T-helper 9 cell (primary cell): ENCODE measurements at regions not wholly inside any gene's neighbourhood (a gene's known extent, or its start where the extent isn't known, plus 50 kb on each side); places are given as distances from the start of the nearest gene placed in this dataset.
"Not testable (repeated sequence)": the region's sequence is repeated elsewhere in the genome, so short reads cannot be mapped to it uniquely, and the experiment has no call there.

Experiments
- DNase-seq: peaks from one replicate; pipeline ENCODE4 v3.0.0-alpha.2; 2020

DNA sequence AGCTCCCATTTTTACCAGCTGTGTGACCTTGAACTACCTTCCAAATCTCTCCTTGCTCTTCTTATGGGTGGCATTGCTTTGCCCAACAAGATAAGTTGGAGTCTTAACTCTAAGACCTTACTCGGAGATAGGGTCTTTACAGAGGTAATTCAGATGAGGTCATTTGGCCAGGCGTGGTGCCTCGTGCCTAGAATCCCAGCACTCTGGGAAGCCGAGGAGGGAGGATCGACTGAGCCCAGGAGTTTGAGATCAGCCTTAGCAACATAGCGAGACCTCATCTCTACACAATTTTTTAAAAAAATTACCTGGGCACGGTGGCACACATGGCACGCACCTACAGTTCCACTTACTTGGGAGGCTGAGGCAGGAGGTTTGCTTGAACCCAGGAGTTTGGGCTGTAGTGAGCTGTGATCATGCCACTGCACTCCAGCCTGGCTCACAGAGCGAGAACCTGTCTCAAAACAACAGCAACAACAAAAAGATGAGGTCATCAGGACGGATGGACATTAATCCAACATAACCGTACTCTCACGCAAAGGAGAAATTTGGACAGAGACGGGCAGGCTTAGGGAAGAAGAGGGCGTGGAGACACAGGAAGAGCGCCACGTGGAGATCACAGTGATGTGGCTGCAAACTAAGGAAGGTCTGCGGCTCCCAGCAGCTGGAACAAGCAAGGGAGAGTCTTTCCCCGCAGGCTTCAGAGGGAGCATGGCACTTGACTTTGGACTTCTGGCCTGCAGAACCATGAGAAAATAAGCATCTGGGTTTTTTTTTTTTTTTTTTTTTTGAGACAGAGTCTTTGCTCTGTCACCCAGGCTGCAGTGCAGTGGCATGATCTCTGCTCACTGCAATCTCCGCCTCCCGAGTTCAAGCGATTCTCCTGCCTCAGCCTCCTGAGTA is 122.3 kb upstream of the CARD11 start:
- no peak for DNase-seq

DNA sequence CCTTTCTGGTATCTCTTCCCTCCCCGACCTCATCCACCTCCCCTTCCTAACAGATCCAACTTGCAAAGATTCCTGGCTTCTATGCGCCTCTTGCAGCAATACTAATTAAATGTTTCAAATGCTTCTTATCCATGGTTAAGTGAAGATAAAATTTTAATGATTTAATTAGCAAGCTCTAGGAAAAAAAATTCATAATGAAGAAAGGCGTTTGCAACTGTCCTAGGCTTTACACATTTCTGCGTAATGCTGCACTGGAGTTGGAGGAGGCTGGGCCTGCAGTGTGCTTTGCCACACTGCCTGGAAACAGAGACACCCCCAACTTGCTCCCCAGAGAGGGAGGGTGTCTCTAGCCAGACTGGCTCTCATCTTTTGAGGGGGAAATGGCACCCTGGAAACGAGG is 123.9 kb upstream of the CARD11 start:
- no peak for DNase-seq

DNA sequence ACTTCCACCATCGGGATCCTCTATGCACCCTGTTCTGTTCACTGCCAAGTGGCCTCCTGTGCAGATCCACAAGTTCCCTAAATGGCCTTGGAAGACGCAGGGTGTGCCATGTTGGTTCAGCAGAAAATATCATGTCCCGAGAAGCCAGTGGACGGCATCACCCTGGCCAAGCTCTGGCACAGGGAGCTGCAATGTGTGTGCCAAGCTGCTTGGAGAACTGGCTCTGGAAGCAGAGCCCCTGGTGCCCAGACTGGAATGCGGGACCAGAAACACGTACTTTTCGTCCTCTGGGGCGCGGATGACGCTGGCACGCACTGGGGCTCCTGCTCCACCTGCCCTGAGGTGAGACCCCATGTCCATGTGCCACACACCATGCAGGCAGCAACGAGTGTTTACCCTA is 124.7 kb upstream of the CARD11 start:
- DNase-seq, result no peak

DNA sequence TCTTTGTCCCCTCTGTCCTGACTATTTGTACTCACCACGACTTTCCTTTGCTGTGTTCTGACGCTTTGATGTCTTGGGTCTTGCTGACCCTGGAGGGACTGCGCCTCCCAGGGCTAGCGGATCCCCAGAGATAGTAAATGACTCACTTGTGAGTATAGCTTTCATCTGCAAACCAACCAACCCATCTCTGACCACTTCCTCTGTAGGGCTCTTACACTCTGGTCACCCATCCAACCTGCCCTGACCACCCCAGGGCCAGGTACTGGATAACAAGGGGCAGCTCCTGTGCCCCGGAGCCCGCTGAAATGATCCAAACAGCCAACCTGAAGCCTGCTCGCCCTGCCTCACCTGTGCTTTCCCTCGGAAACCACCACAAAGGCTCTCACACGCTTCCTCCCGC is 125.2 kb upstream of the CARD11 start:
- DNase-seq, result no peak

DNA sequence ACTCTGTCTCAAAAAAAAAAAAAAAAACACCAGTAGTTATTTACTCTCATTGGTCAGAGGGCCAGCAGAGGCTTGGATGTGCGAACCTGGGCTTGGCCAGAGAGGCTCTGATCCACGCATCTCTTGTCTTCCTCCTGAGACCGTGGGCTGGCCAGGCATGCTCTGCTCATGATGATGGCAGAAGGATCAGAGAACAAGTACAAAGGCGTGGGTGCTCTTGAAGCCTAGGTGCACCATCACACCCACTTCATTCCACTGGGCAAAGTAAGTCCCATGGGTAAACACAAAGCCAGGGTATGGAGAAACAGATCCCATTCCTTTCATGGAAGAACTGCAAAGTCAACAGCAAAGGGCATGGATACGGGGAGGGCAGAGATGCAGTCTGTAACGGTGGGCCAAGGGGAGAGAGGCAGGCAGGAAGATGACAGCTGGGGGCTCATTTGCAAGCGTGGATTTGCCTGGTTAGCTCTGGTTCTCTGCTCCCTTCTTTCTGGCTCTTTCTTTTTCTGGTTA is 128.2 kb upstream of the SDK1 start:
- DNase-seq, result no peak

DNA sequence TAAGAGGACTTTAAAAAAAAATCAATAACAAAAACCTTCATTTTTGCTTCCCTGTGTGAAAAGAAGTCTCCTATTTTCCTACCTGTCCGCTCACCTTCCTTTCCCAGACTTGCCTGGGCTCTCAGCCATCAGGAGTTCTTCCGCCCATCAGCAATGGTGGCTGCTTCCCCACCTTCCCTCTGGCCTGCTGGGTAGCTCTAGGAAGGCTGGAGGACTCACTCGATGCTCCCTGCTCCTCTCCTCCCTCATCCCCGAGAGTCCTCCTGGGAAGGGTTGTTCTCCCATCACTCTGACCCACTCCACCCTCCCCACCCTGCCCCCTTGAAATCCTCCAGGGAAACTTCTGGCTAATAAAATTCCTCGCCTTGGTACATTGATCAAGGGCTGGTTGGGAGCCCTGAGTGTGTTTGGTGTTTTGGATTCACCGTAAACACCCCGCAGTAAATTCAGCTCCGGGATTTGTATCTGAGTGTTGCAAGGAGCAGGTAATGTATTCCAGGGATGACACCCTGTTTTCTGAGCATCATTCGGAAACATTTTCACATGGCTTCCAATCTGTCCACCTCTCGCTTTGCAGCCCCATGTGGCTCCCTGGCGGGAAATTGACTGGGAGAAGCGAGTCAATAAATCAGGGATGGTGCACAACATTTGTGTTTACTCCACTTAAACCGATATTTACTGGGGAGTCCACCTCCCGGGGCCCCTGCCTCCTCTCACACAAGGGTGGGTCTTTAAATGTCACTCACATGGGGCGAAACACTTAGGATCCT is 126.4 kb upstream of the SDK1 start:
- DNase-seq, result no peak

DNA sequence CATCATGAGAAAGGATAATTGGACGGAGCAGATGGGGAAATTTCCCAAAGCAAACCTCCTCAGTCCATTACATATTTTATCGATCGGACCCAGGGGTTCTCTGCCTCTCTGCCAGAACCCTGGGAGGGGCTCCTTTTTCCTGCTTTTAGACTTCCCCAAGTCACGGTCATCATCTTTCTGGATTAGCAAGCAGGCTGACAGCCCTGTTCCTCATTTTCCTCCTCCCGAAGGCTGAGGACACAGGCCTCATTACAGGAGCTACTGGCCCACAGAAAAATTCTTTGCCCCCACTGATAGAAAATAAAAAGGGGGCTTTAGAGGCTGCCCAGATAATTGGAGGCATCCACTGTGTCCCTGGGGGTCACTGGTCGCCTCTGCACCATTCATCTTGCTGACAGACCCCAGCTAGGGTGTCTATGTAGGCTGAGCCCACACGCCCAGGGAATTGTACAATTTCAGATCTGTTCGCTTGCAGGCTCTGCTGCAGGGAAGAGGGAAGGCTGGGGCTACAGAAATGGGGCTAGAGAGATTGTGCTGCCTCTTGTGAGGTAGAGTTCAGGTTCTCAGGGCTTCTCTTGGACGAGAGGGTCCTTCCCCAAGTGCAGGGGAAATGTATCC is 125.7 kb upstream of the SDK1 start:
- DNase-seq, result no peak

DNA sequence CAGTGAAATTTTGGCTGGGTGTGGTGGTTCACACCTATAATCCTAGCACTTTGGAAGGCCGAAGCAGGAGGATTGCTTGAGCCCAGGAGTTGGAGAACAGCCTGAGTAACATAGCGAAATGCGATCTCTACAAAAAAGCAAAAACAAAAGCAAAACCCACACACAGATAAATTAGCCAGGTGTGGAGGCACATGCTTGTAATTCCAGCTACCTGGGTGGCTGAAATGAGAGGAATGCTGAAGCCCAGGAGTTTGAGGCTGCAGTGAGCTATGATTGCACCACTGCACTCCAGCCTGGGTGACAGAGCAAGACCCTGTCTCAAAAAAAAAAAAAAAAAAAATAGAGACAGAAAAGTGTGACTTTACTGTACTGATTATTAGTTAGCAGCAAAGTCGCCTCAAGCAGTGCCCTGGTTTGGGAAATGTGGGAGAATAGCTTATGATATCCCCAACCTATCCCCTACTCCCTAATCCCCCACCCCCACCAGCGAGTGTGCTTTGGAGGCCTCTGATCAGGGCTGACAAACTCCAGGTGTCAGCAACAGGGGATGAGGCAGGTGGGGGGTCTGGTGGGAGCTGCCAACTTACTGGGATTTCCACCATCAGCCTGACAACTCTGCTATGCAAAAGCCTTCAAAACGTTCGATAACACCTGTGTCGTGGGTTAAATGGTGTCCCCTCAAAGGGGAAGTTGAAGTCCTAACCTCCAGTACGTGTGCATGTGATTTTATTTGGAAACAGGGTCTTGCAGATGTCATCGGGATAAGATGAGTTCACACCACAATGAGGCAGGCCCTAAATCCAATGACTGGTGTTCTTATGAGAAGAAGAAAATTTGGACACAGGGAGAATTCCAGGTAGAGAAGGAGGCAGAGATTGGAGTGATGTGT is 124.7 kb upstream of the SDK1 start:
- DNase-seq, result no peak

DNA sequence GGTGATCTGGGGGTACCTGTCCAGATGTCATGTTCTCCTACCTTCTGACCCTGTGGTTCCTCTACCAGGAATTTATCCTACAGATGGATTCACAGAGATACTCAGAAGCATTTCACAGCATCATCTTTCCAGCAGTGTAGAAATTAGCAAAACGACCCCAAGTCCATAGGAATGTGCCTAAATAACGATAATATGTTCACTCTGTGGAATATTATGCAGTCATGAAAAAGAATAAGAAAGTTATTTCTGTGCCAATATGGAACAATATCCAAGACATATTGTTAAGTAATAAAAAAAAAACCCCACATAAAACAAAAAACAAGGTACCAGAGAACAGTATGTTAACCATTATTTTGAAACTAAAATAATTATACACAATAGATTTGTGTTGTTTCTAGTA is 123.8 kb upstream of the SDK1 start:
- no peak for DNase-seq

DNA sequence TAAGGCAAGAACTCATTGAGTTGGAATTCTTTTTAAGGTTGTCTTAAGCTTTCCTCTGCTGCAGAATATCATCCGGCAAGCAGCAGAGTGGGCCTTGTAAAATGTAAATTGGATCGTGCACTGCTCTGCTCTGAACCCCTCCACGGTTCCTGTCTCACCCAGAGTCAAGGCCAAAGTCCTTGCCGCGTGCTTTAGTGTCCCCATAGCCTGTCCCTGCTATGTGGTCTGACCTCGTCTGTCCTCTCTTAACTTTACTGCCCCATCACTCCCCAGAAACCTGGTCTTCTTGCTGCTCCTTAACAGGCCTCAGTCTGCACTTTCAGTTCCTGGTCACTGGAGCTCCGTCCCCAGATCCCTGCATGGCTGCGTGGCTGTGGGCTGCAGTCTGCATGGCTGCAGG is 121.6 kb upstream of the SDK1 start:
- DNase-seq, result no peak

DNA sequence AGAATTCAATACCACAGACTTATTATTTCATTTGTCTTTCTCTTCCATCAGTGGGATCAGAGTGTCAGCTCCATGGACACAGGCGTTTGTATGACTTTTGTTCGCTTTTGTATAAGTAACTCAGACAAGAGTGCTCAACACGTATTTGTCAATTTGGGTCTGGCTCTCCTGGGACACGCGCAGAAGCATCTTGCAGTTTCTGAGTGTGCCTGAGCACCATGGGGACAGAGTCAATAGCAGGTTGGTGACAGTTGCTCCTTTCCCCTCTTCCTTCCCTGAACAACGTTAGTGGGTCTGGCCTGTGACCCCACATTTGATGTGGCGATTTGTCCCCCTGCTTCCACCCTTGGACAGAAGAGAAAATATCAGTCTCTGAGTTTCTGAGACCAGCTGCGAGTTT is 120.4 kb upstream of the SDK1 start:
- no peak for DNase-seq

DNA sequence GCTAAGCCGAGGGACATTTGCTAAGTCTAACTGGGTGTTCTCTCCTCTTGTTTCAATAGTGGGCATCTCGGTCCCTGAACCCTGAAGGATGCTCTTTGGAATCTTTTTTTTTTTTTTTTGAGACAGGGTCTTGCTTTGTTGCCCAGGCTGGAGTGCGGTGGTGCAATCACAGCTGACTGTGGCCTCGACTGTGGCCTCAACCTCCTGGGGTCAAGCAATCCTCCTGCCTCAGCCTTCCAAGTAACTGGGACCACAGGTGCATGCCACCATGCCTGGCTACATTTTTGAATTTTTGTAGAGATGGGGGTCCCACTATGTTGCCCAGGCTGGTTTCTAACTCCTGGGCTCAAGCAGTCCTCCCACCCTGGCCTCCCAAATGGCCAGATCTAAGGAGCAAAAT is 119.0 kb upstream of the SDK1 start:
- DNase-seq, result not testable (repeated sequence)

DNA sequence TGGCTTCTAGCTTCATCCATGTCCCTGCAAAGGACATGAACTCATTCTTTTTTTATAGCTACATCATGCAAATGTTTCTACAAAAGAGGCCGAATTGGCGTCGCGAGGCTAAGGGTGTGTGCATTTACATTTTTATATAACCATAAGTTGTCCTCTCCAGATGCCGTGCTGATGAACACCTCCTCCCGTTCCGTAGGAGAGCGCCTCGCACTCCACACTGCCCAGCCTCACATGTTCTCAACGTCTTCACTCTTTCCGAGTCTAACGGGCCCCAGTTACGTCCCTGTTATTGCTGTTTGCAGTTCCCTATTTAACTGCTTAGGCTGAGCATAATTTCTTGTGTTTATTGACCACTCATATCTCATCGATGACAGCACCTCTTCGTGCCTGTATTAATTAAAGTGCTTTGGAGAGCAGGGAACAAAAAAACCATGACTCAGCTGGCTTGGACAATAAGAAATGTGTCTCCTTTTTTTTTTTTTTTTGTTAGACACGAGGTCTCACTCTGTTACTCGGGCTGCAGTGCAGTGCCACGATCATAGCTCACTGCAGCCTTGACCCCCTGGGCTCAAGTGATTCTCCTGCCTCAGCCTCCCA is 113.5 kb upstream of the SDK1 start:
- DNase-seq, result no peak

DNA sequence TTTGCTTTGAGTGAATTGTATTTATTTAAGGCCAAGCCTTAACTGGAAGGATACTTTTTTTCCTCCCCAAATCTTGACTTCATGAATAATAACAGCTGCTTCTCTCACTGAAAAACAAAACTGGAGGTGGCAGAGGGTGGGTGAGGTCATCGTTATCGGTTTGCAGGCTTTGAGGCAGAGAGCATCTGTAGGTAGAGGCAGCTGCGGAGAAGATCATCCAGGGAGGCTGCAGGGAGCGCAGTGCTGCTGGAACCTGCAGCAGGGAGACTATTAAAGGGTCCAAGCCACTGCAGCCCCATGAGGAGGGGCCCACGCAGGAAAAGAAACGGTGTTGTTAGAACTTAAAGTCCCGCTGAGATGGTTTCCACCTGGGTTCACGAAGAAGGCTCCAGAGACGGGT is 112.1 kb upstream of the SDK1 start:
- no peak for DNase-seq

DNA sequence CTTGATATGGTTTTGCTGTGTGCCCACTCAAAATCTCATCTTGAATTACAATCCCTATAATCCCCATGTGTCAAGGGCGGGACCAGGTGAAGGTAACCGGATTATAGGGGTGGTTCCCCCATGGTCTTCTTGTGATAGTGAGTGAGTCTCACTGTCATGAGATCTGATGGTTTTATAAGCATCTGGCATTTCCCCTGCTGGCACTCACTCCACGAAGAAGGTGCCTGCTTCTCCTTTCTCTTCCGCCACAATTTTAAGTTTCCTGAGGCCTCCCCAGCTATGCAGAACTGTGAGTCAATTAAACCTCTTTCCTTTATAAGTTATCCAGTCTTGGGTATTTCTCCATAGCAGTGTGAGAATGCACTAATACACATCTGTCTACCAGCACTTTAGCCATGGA is 109.5 kb upstream of the SDK1 start:
- no peak for DNase-seq

DNA sequence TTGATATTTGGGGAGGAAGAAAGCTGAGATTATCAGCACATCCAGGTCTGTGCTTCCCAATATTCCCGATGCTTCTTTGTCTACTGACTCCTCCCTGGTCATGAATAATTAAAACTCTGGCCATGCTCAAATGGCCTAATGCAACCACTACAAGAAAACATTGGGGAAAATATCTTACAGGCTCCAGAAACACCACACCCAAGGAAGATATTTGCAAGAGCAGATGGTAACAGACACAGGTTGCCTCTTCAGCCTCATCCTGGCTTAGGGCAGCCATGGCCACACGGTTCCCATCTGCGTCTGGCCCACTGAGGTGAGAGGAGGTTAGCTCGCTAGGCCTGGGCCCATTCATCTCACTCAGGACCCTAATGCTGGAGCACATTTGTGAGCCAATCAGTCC is 108.4 kb upstream of the SDK1 start:
- DNase-seq, result no peak

DNA sequence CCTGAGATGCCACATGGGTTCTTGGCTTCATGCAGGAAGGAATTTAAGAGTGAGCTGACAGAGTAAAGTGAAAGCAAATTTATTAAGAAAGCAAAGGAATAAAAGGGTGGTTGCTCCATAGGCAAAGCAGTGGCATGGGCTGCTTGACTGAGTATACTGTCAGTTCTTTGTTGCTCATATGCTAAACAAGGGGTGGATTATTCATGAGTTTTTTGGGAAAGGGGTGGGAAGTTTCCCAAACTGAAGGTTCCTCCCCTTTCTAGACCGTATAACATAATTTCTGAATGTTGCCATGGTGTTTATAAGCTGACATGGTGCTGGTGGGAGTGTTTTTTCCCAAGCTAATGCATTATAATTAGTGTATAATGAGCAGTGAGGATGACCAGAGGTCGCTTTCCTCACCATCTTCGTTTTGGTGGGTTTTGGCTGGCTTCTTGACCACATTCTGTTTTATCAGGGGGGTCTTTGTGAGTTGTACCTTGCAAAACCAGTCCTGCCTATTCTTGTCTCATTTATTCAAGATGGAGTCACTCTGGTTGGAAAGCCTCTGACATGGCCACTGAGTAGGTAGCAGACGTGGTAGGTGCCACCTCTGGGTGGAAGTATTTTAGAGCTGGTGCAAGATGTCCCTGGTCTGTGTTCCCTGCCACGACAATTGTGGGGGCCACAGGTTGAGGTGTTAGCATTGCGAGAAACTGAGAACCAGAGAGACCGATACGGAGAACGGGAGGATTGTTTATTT is 107.5 kb upstream of the SDK1 start:
- no peak for DNase-seq

DNA sequence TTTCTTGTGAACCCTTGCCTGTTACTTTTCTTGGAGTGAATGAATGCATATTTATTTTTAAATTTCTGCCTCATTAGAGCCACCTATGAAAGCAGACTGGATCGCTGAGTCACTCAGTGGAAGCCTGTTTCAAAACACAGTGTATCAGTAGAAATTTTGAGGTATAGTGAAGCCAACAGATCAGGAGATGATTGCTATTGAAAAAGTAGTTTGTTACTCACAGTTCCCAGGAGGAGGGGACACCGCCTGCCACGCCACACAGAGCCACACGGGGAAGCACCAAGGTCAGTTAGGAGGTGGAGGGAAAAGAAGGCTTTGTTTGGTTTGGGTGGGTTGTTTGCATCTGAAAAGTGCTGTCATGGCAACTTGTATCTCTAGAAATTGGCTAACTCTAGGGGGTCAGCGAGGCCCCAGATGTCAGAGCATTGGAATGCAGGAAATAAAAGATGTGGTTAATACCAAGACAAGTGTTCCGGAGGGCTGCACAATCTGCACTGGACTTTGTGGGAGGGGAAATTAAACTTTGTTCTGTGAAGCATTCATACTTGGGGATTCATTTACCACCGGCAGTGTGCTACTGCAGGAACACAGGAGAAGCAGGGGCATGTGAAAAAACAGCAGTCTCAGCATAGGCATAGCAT is 106.4 kb upstream of the SDK1 start:
- no peak for DNase-seq

DNA sequence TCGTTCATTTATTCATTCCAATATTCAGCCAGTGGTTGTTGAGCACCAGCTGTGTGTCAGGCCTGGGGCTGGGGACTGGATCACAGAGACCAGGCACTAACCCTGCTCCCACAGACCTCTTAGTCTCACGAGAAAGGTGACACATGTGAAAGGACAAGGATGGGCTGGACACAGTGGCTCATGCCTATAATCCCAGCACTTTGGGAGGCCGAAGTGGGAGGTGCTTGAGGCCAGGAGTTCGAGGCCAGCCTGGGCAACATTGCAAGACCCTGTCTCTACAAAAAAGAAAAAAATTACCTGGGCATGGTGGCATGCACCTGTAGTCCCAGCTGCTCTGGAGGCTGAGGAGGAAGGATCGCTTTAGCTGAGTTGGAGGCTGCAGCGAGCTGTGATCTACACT is 105.9 kb upstream of the SDK1 start:
- no peak for DNase-seq

DNA sequence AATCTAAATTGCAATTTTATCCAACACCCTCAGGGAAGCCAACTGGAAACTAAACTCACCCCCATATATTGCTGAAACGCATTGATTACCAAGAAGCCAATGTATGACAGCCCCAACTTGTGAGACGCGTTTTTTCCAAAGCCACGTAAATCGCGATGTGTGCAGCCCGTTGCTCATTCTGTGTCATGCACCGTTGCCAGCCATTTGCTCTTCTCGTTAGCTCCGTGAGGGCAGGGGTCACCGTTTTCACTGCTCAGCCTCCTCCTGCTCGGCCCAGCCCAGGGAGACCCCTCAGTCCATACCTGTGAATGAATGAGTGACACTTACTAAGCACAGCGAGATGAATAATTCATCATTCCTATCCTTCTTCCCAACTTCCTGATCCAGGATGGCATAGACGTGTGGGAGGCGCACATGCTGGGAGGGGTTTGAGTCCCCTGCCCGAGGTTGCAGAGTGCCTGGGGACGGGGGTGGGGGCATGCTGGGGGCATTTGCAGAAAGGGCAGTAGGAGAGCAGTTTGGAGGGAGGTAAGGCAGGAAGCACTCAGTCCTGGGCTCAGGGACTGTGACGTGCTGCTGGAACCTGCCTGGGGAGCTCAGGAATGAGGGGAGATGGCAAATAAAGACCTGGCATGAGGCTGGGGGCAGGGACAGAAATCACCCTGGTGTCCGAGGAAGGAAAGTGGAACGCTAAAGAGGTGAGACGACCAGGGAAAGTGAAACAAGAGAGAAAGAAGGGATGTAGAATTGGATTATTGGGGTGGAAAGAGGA is 104.2 kb upstream of the SDK1 start:
- no peak for DNase-seq
